HepG2 (cell line): ENCODE measurements at regions not wholly inside any gene's neighbourhood (a gene's known extent, or its start where the extent isn't known, plus 50 kb on each side); places are given as distances from the start of the nearest gene placed in this dataset.

ENCODE experiments used
- ARID4A ChIP-seq: sonication (generic); formaldehyde crosslinking; IDR thresholded peaks from 2 replicates; pipeline ENCODE4 v1.5.0; 2020; ENCODE audit warnings: mild to moderate bottlenecking, missing genetic modification reagents, borderline replicate concordance
- CENPT ChIP-seq: sonication (generic); formaldehyde crosslinking; IDR thresholded peaks from 2 replicates; pipeline ENCODE4 v1.8.0; 2022; ENCODE audit warnings: low read depth, mild to moderate bottlenecking, moderate library complexity, missing genetic modification reagents
- CENPX ChIP-seq: sonication (generic); formaldehyde crosslinking; IDR thresholded peaks from 2 replicates; pipeline ENCODE4 v1.9.0; 2021; ENCODE audit warnings: mild to moderate bottlenecking, missing genetic modification reagents, moderate library complexity
- HES4 ChIP-seq: sonication (generic); formaldehyde crosslinking; IDR thresholded peaks from 2 replicates; pipeline ENCODE4 v1.9.0; 2021; ENCODE audit warnings: mild to moderate bottlenecking, missing genetic modification reagents, borderline replicate concordance
- KLF15 ChIP-seq: sonication (generic); formaldehyde crosslinking; IDR thresholded peaks from 2 replicates; pipeline ENCODE4 v1.8.1; 2023; ENCODE audit warnings: borderline replicate concordance, mild to moderate bottlenecking, inconsistent platforms, missing genetic modification reagents, mixed read lengths
- MTA3 ChIP-seq: sonication (generic); formaldehyde crosslinking; IDR thresholded peaks from 2 replicates; pipeline ENCODE4 v1.4.0; 2020; ENCODE audit warnings: missing genetic modification reagents
- NRL ChIP-seq: sonication (generic); formaldehyde crosslinking; IDR thresholded peaks from 2 replicates; pipeline ENCODE4 v1.5.0; 2020; ENCODE audit warnings: missing genetic modification reagents, mild to moderate bottlenecking, moderate library complexity, borderline replicate concordance
- PRDM4 ChIP-seq: sonication (generic); formaldehyde crosslinking; IDR thresholded peaks from 2 replicates; pipeline ENCODE4 v1.9.0; 2021; ENCODE audit warnings: missing genetic modification reagents, borderline replicate concordance
- PREB ChIP-seq: sonication (generic); formaldehyde crosslinking; IDR thresholded peaks from 2 replicates; pipeline ENCODE4 v1.4.0; 2020; ENCODE audit warnings: missing genetic modification reagents
- PRPF4 ChIP-seq: fragments of 200-400 bp; formaldehyde crosslinking; IDR thresholded peaks from 2 replicates; pipeline ENCODE4 v1.6.1; 2016; ENCODE audit warnings: low read length, low read depth; ENCODE audit not compliant: poor library complexity, severe bottlenecking
- RBM22 ChIP-seq: fragments of 200-400 bp; formaldehyde crosslinking; optimal IDR thresholded peaks from 2 replicates; pipeline ENCODE3; 2017; ENCODE audit warnings: mild to moderate bottlenecking, low read length, moderate library complexity
- RCOR2 ChIP-seq: IDR thresholded peaks from 2 replicates; pipeline ENCODE4 v1.6.1; 2016; ENCODE audit warnings: missing biosample characterization, missing genetic modification reagents
- SIN3B ChIP-seq: fragments of 150-350 bp; IDR thresholded peaks from 2 replicates; pipeline ENCODE4 v1.6.1; 2014; ENCODE audit warnings: low read length
- ZBTB26 ChIP-seq: IDR thresholded peaks from 2 replicates; pipeline ENCODE4 v1.6.1; 2016; ENCODE audit warnings: missing compliant biosample characterization, missing genetic modification reagents, borderline replicate concordance
- ZNF709 ChIP-seq: sonication (generic); formaldehyde crosslinking; IDR thresholded peaks from 2 replicates; pipeline ENCODE4 v1.5.0; 2020; ENCODE audit warnings: mild to moderate bottlenecking, missing genetic modification reagents

- TF ChIP-seq ARID4A (CRISPR knock-in tag) (peak; percentile 64; the same call in 1 of the 2 replicates), PREB (CRISPR knock-in tag) (peak; percentile 84; the same call in 1 of the 2 replicates), MTA3 (CRISPR knock-in tag) (no peak), ZNF709 (CRISPR knock-in tag) (no peak), KLF15 (CRISPR knock-in tag) (no peak), PRPF4 (no peak), HES4 (0 out of 2 replicates have a peak, but pooled peaks have one; percentile 35), SIN3B (no peak), RCOR2 (CRISPR knock-in tag) (peak; percentile 77; the same call in 1 of the 2 replicates), NRL (CRISPR knock-in tag) (no peak; the same call in 1 of the 2 replicates), CENPX (no peak), ZBTB26 (peak; percentile 47; the same call in 1 of the 2 replicates), RBM22 (no peak), CENPT (CRISPR knock-in tag) (no peak), PRDM4 (CRISPR knock-in tag) (no peak)
Measured at GRCh38 chr17:72502371-72503341, 381.8 kb downstream of the SOX9 start (continued).
